SU-DHL-6 (cell line): ENCODE measurements at regions not wholly inside any gene's neighbourhood (a gene's known extent, or its start where the extent isn't known, plus 50 kb on each side); places are given as distances from the start of the nearest gene placed in this dataset.

Experiments used
- H2AFZ ChIP-seq: fragments of 200-600 bp; sonication (generic); 2 replicates; pipeline ENCODE4 v1.6.1; 2014; ENCODE audit warnings: low read depth, mild to moderate bottlenecking, moderate library complexity, mixed read lengths, antibody characterized with exemption, low read length; ENCODE audit not compliant: severe bottlenecking
- H3F3A ChIP-seq: fragments of 200-600 bp; shearing (Covaris generic); 2 replicates; pipeline ENCODE4 v1.6.0; 2016; ENCODE audit warnings: antibody characterized with exemption, mild to moderate bottlenecking; ENCODE audit not compliant: insufficient read depth
- H3K27ac ChIP-seq: fragments of 200-600 bp; sonication (generic); 2 replicates; pipeline ENCODE4 v1.5.1; 2016; ENCODE audit warnings: low read depth, mild to moderate bottlenecking, low read length, moderate library complexity, mixed read lengths
- H3K27me3 ChIP-seq: fragments of 200-600 bp; sonication (generic), shearing (Covaris generic); 2 replicates; pipeline ENCODE4 v1.6.0; 2014; ENCODE audit warnings: mild to moderate bottlenecking, low read length
- H3K36me3 ChIP-seq: fragments of 200-600 bp; sonication (generic); 2 replicates; pipeline ENCODE4 v1.6.1; 2014; ENCODE audit warnings: mild to moderate bottlenecking, low read length, mixed read lengths
- H3K4me2 ChIP-seq: fragments of 300-600, 200-600 bp; shearing (Covaris generic), sonication (generic); 2 replicates; pipeline ENCODE4 v1.6.0; 2014; ENCODE audit warnings: low read length, low read depth, mild to moderate bottlenecking; ENCODE audit not compliant: poor library complexity, severe bottlenecking
- H3K4me3 ChIP-seq: fragments of 200-600 bp; sonication (generic); 2 replicates; pipeline ENCODE4 v1.5.1; 2014; ENCODE audit warnings: antibody characterized with exemption, low read length, mild to moderate bottlenecking, mixed read lengths; ENCODE audit not compliant: insufficient read depth, poor library complexity, severe bottlenecking
- H3K79me2 ChIP-seq: fragments of 200-600 bp; sonication (generic); 2 replicates; pipeline ENCODE4 v1.6.1; 2014; ENCODE audit warnings: mild to moderate bottlenecking, low read length, moderate library complexity; ENCODE audit not compliant: insufficient read depth
- H3K9ac ChIP-seq: fragments of 200-600 bp; sonication (generic); 2 replicates; pipeline ENCODE4 v1.7.0; 2014; ENCODE audit warnings: mild to moderate bottlenecking, low read length
- H3K9me2 ChIP-seq: fragments of 200-600 bp; sonication (generic); replicated peaks from 2 replicates; pipeline ENCODE4 v1.6.1; 2014; ENCODE audit warnings: low read length; ENCODE audit not compliant: insufficient read depth
- H3K9me3 ChIP-seq: fragments of 200-600 bp; sonication (generic); 2 replicates; pipeline ENCODE4 v1.6.1; 2014; ENCODE audit warnings: low read length, mixed read lengths; ENCODE audit not compliant: insufficient read depth
- H4K20me1 ChIP-seq: fragments of 200-600 bp; sonication (generic); 2 replicates; pipeline ENCODE4 v1.6.1; 2014; ENCODE audit warnings: low read depth, mild to moderate bottlenecking, antibody characterized with exemption, low read length, moderate library complexity, mixed read lengths
- EZH2phosphoT487 ChIP-seq: fragments of 200-600 bp; sonication (generic), shearing (Covaris generic); conservative IDR thresholded peaks from 2 replicates; pipeline ENCODE4 v1.6.1; 2018; ENCODE audit warnings: mild to moderate bottlenecking, antibody characterized with exemption, low read length, moderate library complexity, mixed read lengths
- TF ChIP-seq, protein P1 (sequence below): fragments of 200-600 bp; sonication (generic); IDR thresholded peaks from one replicate; pipeline ENCODE4 v1.5.1; 2017; ENCODE audit warnings: antibody characterized with exemption, mild to moderate bottlenecking, low read length, moderate library complexity; ENCODE audit not compliant: insufficient read depth, poor library complexity, severe bottlenecking

- TF ChIP-seq, protein P1, sequence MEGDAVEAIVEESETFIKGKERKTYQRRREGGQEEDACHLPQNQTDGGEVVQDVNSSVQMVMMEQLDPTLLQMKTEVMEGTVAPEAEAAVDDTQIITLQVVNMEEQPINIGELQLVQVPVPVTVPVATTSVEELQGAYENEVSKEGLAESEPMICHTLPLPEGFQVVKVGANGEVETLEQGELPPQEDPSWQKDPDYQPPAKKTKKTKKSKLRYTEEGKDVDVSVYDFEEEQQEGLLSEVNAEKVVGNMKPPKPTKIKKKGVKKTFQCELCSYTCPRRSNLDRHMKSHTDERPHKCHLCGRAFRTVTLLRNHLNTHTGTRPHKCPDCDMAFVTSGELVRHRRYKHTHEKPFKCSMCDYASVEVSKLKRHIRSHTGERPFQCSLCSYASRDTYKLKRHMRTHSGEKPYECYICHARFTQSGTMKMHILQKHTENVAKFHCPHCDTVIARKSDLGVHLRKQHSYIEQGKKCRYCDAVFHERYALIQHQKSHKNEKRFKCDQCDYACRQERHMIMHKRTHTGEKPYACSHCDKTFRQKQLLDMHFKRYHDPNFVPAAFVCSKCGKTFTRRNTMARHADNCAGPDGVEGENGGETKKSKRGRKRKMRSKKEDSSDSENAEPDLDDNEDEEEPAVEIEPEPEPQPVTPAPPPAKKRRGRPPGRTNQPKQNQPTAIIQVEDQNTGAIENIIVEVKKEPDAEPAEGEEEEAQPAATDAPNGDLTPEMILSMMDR: no peak
- TF ChIP-seq EZH2phosphoT487: no peak
- Histone ChIP-seq H3K9ac (no peak overlapping the region), H3K27me3 (no peaks in the 10 kb centered on the region), H3K4me3 (no peak overlapping the region), H3K4me2 (no peak overlapping the region), H3K27ac (no peak overlapping the region), H3K79me2 (no peaks in the 10 kb centered on the region), H3K9me2 (no peaks in the 10 kb centered on the region), H2AFZ (no peak overlapping the region), H4K20me1 (no peaks in the 10 kb centered on the region), H3F3A (no peaks in the 10 kb centered on the region), H3K36me3 (no peaks in the 10 kb centered on the region), H3K9me3 (no peaks in the 10 kb centered on the region)
Measured at GRCh38 chr11:115591380-115591779, 87.2 kb upstream of the CADM1 start.

DNA sequence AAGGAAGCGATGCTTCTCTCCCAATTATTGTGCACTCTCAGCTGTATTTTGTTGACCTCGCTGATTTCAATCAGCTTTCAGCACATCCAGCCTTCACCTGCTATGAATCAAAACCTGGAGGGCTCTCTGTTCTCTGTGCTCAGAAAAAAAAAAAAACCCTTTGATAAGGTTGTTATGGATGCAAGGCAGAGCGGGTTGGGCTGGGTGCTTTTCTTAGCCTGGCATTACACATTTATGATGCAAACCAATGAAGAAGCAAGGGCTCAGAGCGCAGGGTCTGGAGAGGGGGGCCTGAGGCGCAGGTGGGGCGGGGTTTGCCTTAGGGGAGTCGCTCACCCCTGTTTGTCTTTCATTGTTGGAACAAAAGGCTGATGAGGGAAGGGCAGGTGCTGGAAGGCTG is 86.0 kb upstream of the CADM1 start:
- Histone ChIP-seq H3K27me3 (no peaks in the 10 kb centered on the region), H3K9me3 (no peaks in the 10 kb centered on the region), H3K27ac (no peak overlapping the region), H3K79me2 (no peaks in the 10 kb centered on the region), H3K4me3 (no peak overlapping the region), H4K20me1 (no peaks in the 10 kb centered on the region), H3F3A (no peaks in the 10 kb centered on the region), H2AFZ (no peak overlapping the region), H3K9me2 (no peaks in the 10 kb centered on the region), H3K4me2 (no peak overlapping the region), H3K36me3 (no peaks in the 10 kb centered on the region), H3K9ac (no peak overlapping the region)
- TF ChIP-seq EZH2phosphoT487: no peak

GRCh38 chr11:115587718-115588342 is 83.6 kb upstream of the CADM1 start:
- Histone ChIP-seq H2AFZ (no peak overlapping the region), H3K4me3 (no peak overlapping the region), H3K9ac (no peak overlapping the region), H4K20me1 (no peaks in the 10 kb centered on the region), H3K27ac (no peak overlapping the region), H3K36me3 (no peaks in the 10 kb centered on the region), H3K9me2 (no peaks in the 10 kb centered on the region), H3F3A (no peaks in the 10 kb centered on the region), H3K79me2 (no peaks in the 10 kb centered on the region), H3K4me2 (no peak overlapping the region), H3K27me3 (no peaks in the 10 kb centered on the region), H3K9me3 (no peaks in the 10 kb centered on the region)
- no peak for TF ChIP-seq EZH2phosphoT487
- TF ChIP-seq, protein P1: no peak

GRCh38 chr11:115585361-115586024 is 81.3 kb upstream of the CADM1 start:
- TF ChIP-seq, protein P1: no peak
- no peak for TF ChIP-seq EZH2phosphoT487
- no peak overlapping the region for H3K9ac ChIP-seq
- H3K27me3 ChIP-seq: no peaks in the 10 kb centered on the region
- no peak overlapping the region for H3K4me2 ChIP-seq
- no peaks in the 10 kb centered on the region for H3K36me3 ChIP-seq
- no peak overlapping the region for H3K4me3 ChIP-seq
- no peaks in the 10 kb centered on the region for H3K79me2 ChIP-seq
- H3K9me3 ChIP-seq: no peaks in the 10 kb centered on the region
- H2AFZ ChIP-seq: no peak overlapping the region
- no peaks in the 10 kb centered on the region for H3K9me2 ChIP-seq
- no peaks in the 10 kb centered on the region for H3F3A ChIP-seq
- no peak overlapping the region for H3K27ac ChIP-seq
- no peaks in the 10 kb centered on the region for H4K20me1 ChIP-seq
